ENCODE measurements at regions not wholly inside any gene's neighbourhood (a gene's known extent, or its start where the extent isn't known, plus 50 kb on each side); places are given as distances from the start of the nearest gene placed in this dataset.
"Not testable (repeated sequence)": the region's sequence is repeated elsewhere in the genome, so short reads cannot be mapped to it uniquely, and the experiment has no call there.

DNA sequence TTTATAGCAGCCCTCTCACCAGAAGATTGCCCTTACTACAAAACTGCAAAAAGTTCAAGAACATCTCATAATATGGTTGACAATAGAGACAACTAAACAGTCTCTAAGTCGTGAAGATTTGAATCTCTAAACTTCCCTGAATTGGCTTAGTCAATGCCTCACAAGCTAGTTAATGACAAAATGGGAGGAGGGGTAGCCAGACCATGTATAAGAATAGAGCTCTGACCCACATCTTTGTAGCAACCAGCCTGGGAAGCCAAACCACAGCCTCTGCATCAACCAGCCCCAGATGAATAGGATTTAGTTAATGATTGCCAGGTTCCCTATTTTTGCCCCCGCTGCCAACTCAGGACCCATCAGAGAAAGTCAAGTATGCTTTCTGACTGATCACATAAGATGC lies 1265.9 kb upstream of the PCDH10 start:
- DNase-seq, result not testable (repeated sequence)

- DNase-seq, result not testable (repeated sequence)
Observed at GRCh38 chr4:131925662-131926061, 1223.4 kb upstream of the PCDH10 start.

DNA sequence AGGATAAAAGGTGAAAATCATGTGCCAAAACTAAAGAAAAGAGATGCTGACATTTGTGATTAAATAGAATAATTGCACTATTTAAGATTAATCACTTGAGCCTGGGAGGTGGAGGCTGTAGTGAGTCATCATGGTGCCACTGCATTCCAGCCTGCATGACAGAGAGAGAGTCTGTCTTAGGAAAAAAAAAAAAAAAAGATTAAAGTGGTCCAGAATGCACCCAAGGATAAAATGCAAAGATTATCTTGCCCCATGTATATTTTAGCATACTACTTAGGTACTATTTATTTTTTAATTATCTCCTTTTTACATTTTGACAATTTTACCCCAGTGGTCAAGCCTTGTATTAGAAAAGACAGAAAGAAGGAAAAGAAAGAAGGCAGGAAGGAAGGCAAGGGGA lies 1181.4 kb upstream of the PCDH10 start:
- DNase-seq, result not testable (repeated sequence)

DNA sequence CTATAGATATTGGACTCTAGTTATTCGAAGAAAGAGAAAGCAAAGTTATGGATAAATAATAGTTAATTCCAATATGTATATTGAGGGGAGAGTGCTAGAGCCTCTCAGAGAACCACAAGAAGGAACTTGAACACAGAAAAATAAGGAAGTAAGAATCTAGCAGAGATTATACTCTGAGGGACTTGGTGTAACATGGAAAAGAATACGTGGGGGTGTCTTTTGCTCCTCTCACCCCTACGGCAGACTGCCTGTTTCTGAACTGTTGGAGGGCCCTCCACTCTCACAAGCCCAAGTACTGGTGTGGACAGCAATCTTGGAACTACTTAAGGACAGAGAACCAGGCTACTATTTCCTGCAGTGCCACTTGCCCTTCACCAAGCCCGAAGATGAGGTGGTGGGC lies 1174.4 kb upstream of the PCDH10 start:
- peak; percentile 4 for DNase-seq

- DNase-seq, result not testable (repeated sequence)
Observed at GRCh38 chr4:131975276-131976132, 1173.6 kb upstream of the PCDH10 start.

GRCh38 chr4:131976133-131977002 lies 1172.7 kb upstream of the PCDH10 start:
- not testable (repeated sequence) for DNase-seq

- DNase-seq, result no peak
Observed at GRCh38 chr4:131978120-131978519, 1171.0 kb upstream of the PCDH10 start.

GRCh38 chr4:131989576-131989975 lies 1159.5 kb upstream of the PCDH10 start:
- DNase-seq, result no peak

GRCh38 chr4:132001542-132001941 lies 1147.6 kb upstream of the PCDH10 start:
- no peak for DNase-seq

- DNase-seq, result no peak
Observed at GRCh38 chr4:132003593-132003992, 1145.5 kb upstream of the PCDH10 start.

- no peak for DNase-seq
Observed at GRCh38 chr4:132015321-132015720, 1133.8 kb upstream of the PCDH10 start.

DNA sequence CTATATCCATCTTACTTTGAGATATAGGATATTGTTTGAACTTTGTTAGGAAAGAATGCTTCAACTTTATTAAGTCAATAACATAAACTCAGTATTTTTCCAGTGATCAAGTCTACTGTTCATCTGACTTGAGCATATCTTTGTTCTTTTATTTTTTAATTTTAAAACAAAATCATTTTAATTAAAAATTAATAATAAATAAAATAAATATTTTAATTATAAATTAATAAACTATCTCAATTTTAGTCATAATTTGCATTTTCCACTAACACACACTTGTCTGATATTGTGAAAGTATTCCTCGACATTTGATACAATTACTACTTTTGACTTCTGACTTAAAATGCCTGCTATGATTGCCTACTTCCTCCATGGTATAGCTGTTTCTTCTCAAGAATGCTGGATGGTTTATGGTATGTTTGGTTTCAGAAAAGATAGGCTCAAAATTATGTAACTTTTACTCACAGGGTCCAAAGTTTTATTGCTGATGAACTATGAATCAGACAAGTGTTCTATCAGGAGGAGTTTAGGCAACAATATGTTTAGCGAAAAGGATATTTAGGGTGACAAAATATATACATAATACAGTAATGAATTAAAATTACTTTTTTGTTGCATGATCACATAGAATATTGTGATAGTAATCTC lies 1132.3 kb upstream of the PCDH10 start:
- no peak for DNase-seq

DNA sequence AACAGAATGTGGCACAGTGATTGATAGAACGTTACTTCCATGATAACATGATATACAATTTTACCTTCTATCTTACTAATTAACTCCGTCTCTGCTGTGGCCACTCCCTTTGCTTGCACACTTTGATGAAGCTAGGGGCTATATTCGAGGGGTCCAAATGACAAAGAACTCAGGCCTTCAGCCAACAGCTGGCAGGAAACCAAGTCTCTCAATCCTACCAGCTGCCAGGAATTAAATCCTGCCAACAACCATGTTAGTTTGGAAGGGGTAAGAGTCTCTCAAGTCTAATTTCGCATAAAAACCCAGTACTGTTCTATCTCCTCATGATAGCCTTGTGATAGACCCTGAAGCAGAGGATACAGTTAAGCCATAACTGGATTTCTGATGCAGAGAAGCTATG lies 1122.9 kb upstream of the PCDH10 start:
- DNase-seq, result no peak

DNA sequence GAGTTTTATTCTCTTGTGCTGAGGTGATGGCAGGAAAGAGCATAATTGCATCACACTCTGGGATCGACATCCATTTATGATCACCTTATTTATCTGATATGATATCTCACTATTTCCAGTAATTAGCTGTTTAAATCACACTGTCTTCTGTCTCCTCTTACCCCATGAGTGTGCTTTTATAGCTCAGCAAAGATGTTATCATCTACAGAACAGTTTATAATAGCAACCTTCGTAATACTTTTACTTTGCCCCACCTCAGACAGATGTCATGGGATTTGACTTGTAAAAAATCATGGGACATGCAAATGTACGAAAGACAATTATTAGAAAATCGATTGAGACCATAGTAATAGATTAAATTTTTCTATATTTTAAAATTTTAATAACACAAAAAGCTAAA lies 1122.3 kb upstream of the PCDH10 start:
- DNase-seq, result no peak

DNA sequence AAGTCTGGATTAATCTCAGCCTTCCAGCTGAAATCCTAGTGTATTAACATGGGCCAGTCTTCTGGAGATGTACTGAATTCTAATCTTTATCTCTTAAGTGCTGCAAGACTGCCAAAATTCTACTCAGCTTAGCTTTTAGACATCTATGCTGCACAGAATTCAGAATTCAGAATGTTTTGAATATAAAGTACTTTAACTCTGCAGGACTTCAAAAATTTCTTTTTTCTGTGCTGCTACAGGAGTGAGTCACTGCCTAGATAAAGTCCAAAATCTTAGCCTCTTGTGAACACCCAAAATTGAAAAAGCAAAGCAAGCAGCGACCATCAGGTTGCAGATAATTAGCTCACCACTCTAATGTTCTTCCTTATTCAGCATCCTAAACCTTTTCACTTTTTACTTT lies 1092.6 kb upstream of the PCDH10 start:
- DNase-seq, result no peak

- DNase-seq, result no peak
Observed at GRCh38 chr4:132059227-132059626, 1089.9 kb upstream of the PCDH10 start.

DNA sequence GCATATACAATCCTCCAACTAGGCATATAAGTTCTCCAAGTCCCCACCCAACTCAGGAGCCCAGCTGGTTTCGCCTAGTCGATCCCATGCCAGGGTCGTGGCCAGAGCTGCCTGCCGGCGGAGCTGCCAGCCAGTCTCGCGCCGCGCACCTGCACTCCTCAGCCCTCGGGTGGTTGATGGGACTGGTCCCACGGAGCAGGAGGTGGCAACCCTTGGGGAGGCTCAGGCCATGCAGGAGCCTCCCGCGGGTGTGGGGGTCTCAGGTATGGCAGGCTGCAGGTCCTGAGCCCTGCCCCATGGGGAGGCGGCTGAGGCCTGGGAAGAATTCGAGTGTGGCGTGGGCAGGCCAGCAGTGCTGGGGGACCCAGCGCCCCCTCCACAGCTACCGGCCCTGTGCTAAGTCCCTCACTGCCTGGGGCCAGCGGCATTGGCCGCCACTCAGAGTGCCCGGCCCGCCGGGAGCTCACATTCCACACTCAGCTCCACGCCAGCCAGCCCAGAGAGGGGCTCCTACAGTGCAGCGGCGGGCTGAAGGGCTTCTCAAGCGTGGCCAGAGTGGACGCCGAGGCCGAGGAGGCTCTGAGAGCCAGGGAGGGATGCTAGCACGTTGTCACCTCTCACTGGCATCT lies 1086.4 kb upstream of the PCDH10 start:
- DNase-seq, result no peak

- peak; percentile 0 for DNase-seq
Observed at GRCh38 chr4:132063829-132064228, 1085.3 kb upstream of the PCDH10 start.

- DNase-seq, result no peak
Observed at GRCh38 chr4:132065940-132066495, 1083.1 kb upstream of the PCDH10 start.

- no peak for DNase-seq
Observed at GRCh38 chr4:132071815-132072214, 1077.3 kb upstream of the PCDH10 start.

- no peak for DNase-seq
Observed at GRCh38 chr4:132076829-132077228, 1072.3 kb upstream of the PCDH10 start.

DNA sequence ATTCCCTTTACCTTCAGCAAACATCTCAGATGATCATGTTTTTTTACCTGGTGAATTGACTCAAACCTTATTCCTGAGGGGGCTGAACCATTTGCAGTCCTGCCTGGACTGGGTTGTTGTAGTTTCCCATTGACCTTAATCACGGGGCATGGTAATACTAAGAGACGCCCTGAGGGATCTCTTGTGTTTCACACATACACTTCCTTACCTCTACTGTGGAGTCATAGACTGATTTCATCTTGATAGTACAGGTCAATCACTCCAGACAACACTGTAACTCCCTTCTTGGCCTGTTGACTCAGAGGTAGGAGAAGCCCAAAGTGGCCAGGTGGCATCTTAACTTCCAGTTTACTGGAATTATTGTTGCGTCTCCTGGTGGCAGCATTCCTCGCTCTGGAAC lies 1064.0 kb upstream of the PCDH10 start:
- DNase-seq, result no peak

- no peak for DNase-seq
Observed at GRCh38 chr4:132094017-132094416, 1055.1 kb upstream of the PCDH10 start.
